B cell (primary cell): ENCODE measurements at regions not wholly inside any gene's neighbourhood (a gene's known extent, or its start where the extent isn't known, plus 50 kb on each side); places are given as distances from the start of the nearest gene placed in this dataset.

ENCODE experiments used
- ATAC-seq: fragments of 200-7000 bp; cut with Tn5 transposase; one replicate; pipeline ENCODE4 v1.10.0; 2021; ENCODE audit warnings: low read depth, mild to moderate bottlenecking, moderate number of reproducible peaks, moderate library complexity
- CTCF ChIA-PET: fragments of 350-600 bp; sonication (Branson Sonifier 250); formaldehyde crosslinking; loops from one replicate; lab custom pipeline; 2021; ENCODE audit warnings: antibody characterized with exemption, inconsistent platforms; lab: Charles Lee
- POLR2A ChIA-PET: fragments of 350-600 bp; sonication (Branson Sonifier 250); formaldehyde crosslinking; loops from one replicate; lab custom pipeline; 2021; ENCODE audit warnings: antibody characterized with exemption; lab: Charles Lee
- DNase-seq: peaks from one replicate; pipeline ENCODE4 v3.0.0; 2013
- H2AFZ ChIP-seq: 2 replicates; pipeline ENCODE4 v1.6.1; 2012; ENCODE audit warnings: mild to moderate bottlenecking, low read depth, low read length; ENCODE audit not compliant: insufficient read depth, poor library complexity, severe bottlenecking
- H3K27ac ChIP-seq, 2 donors: 1 replicate in 1 of 2; 2 replicates in 1 of 2; pipeline ENCODE4 v1.5.1; 2012 to 2013; ENCODE audit warnings: low read length in 2 of 2, mild to moderate bottlenecking in 2 of 2, moderate library complexity in 1 of 2
- H3K27me3 ChIP-seq, 4 experiments: fragments of 200-600 bp in 1 of 4; sonication (generic) in 1 of 4; replicated peaks in 1 of 4; 1 replicate in 2 of 4; 2 replicates in 2 of 4; pipeline versions ENCODE4 v1.6.1 to v1.7.0; 2013 to 2016; ENCODE audit warnings: low read length in 3 of 4, mild to moderate bottlenecking in 2 of 4, mixed read lengths in 1 of 4, moderate library complexity in 1 of 4; ENCODE audit not compliant: insufficient read depth in 4 of 4, control insufficient read depth in 3 of 4; ENCODE audit errors: control extremely low read depth in 1 of 4
- H3K36me3 ChIP-seq, 2 experiments: replicated peaks in 1 of 2; 1 replicate in 1 of 2; 2 replicates in 1 of 2; pipeline versions ENCODE4 v1.6.1 to v1.7.1; 2013; ENCODE audit warnings: low read length in 1 of 2; ENCODE audit not compliant: insufficient read depth in 2 of 2, control insufficient read depth in 1 of 2; ENCODE audit errors: control extremely low read depth in 1 of 2, extremely low read depth in 1 of 2
- H3K4me1 ChIP-seq, 2 donors: fragments of 200-600 bp in 1 of 2; sonication (generic) in 1 of 2; 1 replicate in 1 of 2; 2 replicates in 1 of 2; pipeline versions ENCODE4 v1.5.1 to v1.6.1; 2013 to 2017; ENCODE audit warnings: low read length in 2 of 2; ENCODE audit not compliant: control insufficient read depth in 2 of 2, insufficient read depth in 2 of 2
- H3K4me2 ChIP-seq: replicated peaks from 2 replicates; pipeline ENCODE3; 2012; ENCODE audit warnings: mild to moderate bottlenecking, low read depth, low read length; ENCODE audit not compliant: poor library complexity, severe bottlenecking
- H3K4me3 ChIP-seq, 5 experiments: fragments of 200-600 bp in 1 of 5; sonication (generic) in 1 of 5; 1 replicate in 3 of 5; 2 replicates in 2 of 5; pipeline versions ENCODE4 v1.5.1 to v1.7.0; 2011 to 2016; ENCODE audit warnings: low read length in 4 of 5, mild to moderate bottlenecking in 4 of 5, low read depth in 2 of 5, control low read depth in 1 of 5, moderate library complexity in 1 of 5; ENCODE audit not compliant: insufficient read depth in 1 of 5; ENCODE audit errors: control extremely low read depth in 1 of 5, extremely low read depth in 1 of 5
- H3K79me2 ChIP-seq: fragments of 200-600 bp; sonication (generic); one replicate; pipeline ENCODE4 v1.6.0; 2016; ENCODE audit warnings: low read length; ENCODE audit not compliant: control insufficient read depth, insufficient read depth
- H3K9ac ChIP-seq: fragments of 200-600 bp; sonication (generic); 2 replicates; pipeline ENCODE4 v1.6.1; 2017; ENCODE audit warnings: mild to moderate bottlenecking, low read length, moderate library complexity
- H3K9me3 ChIP-seq, 3 donors: one replicate each; pipeline versions ENCODE4 v1.6.1 to v1.7.1; 2013; ENCODE audit warnings: low read length in 2 of 3; ENCODE audit not compliant: control insufficient read depth in 2 of 3, insufficient read depth in 1 of 3; ENCODE audit errors: control extremely low read depth in 1 of 3
- H4K20me1 ChIP-seq: 2 replicates; pipeline ENCODE4 v1.6.0; 2012; ENCODE audit warnings: mild to moderate bottlenecking, low read length; ENCODE audit not compliant: insufficient read depth, control insufficient read depth, poor library complexity, severe bottlenecking
- H3K27ac Mint-ChIP-seq: one replicate; pipeline ENCODE4 v1.8.0; 2021; ENCODE audit warnings: mixed read lengths
- H3K27me3 Mint-ChIP-seq: one replicate; pipeline ENCODE4 v1.8.0; 2021; ENCODE audit warnings: mixed read lengths
- H3K4me1 Mint-ChIP-seq: one replicate; pipeline ENCODE4 v1.8.0; 2021; ENCODE audit warnings: mixed read lengths
- H3K4me3 Mint-ChIP-seq: one replicate; pipeline ENCODE4 v1.8.0; 2021; ENCODE audit warnings: mixed read lengths
- H3K9me3 Mint-ChIP-seq: one replicate; pipeline ENCODE4 v1.8.0; 2022; ENCODE audit warnings: mixed read lengths; ENCODE audit not compliant: insufficient read depth
- CTCF ChIP-seq: fragments of 200-600 bp; IDR thresholded peaks from one replicate; pipeline ENCODE4 v1.8.0; 2022; ENCODE audit warnings: antibody characterized with exemption, mild to moderate bottlenecking
- EZH2 ChIP-seq: IDR thresholded peaks from 2 replicates; pipeline ENCODE4 v1.6.1; 2012; ENCODE audit warnings: borderline replicate concordance, low read depth, mild to moderate bottlenecking, moderate library complexity, low read length; ENCODE audit not compliant: insufficient read depth, poor library complexity, severe bottlenecking
- WGBS: methylation state at CpG from one replicate; pipeline ENCODE4 v1.1.5; 2013; ENCODE audit warnings: missing lambda C conversion rate; ENCODE audit not compliant: insufficient coverage; 5-methylcytosine and 5-hydroxymethylcytosine counted together
- intact Hi-C: fragments of 100-400 bp; cut with micrococcal nuclease; formaldehyde crosslinking; loops from one replicate; pipeline ENCODE4 v1.10.0; 2022

GRCh38 chr2:118190474-118190873, 102.2 kb downstream of the INSIG2 start:
- H3K4me1 ChIP-seq = peaks cover 0 to 7% of the 10 kb centered on the region in 2 donors
- TF ChIP-seq EZH2 = no peak
- no peak for TF ChIP-seq CTCF
- POLR2A ChIA-PET = no interaction called here
- H4K20me1 ChIP-seq = no peaks in the 10 kb centered on the region
- H3K27me3 ChIP-seq = peaks cover 0 to 3% (median 0%) of the 10 kb centered on the region in 4 experiments
- intact Hi-C loops = no loop called here
- no peak overlapping the region for H3K27ac ChIP-seq
- no peak overlapping the region for H3K4me2 ChIP-seq
- Mint-ChIP-seq H3K27ac (no peak overlapping the region), H3K27me3 (peaks cover 6% of the 10 kb centered on the region), H3K4me1 (peaks cover 12% of the 10 kb centered on the region), H3K4me3 (no peak overlapping the region), H3K9me3 (no peaks in the 10 kb centered on the region)
- no peak for DNase-seq
- CTCF ChIA-PET = no interaction called here
- no peak overlapping the region for H3K9ac ChIP-seq
- no peak for ATAC-seq
- H3K36me3 ChIP-seq = no peaks in the 10 kb centered on the region
- no peak overlapping the region for H3K4me3 ChIP-seq
- H2AFZ ChIP-seq = no peak overlapping the region
- no peaks in the 10 kb centered on the region for H3K79me2 ChIP-seq
- no peaks in the 10 kb centered on the region for H3K9me3 ChIP-seq

- H3K9ac ChIP-seq = peak overlapping the region; percentile 87
- peaks cover 17% of the 10 kb centered on the region for H3K4me1 Mint-ChIP-seq
Measured at GRCh38 chr2:118186858-118187254, 98.6 kb downstream of the INSIG2 start.

More at GRCh38 chr2:118186858-118187254, 98.6 kb downstream of the INSIG2 start:
- ChIA-PET POLR2A (interaction anchor here (1.1 kb wide), 1 partner anchor 37 kb away, joined by 4 read pairs; no protein-coding TSS in a partner anchor), CTCF (interaction anchor here (0.9 to 2.2 kb wide), 6 partner anchors 16 to 669 kb away, joined by 3 to 7 read pairs (median 4); no protein-coding TSS in a partner anchor)
- H2AFZ ChIP-seq = peak overlapping the region; percentile 99
- no peaks in the 10 kb centered on the region for H3K9me3 ChIP-seq
- peak overlapping the region; percentile 89 for H3K27ac Mint-ChIP-seq
- H3K4me3 Mint-ChIP-seq = peak overlapping the region; percentile 90
- DNase-seq = no peak
- no peak overlapping the region for H3K27ac ChIP-seq
- 100% methylated on average over 1 of the region's 5 CpGs for WGBS
- peaks cover 0 to 3% (median 2%) of the 10 kb centered on the region in 4 experiments for H3K27me3 ChIP-seq
- no peak for TF ChIP-seq EZH2
- TF ChIP-seq CTCF = no peak
- no peaks in the 10 kb centered on the region for H3K79me2 ChIP-seq
- peaks cover 6% of the 10 kb centered on the region for H3K27me3 Mint-ChIP-seq
- H3K4me2 ChIP-seq = peak overlapping the region; percentile 94
- ATAC-seq = no peak
- H3K4me3 ChIP-seq = peak overlapping the region in 3 of 5 experiments; percentile 60 to 90 (median 80)
- no peaks in the 10 kb centered on the region for H3K9me3 Mint-ChIP-seq
- intact Hi-C loops = loop anchor here (1.0 to 5.0 kb wide), 6 partner anchors 15 to 373 kb away; partner anchors contain the start of genes CCDC93, DDX18 and INSIG2
- peaks cover 0 to 14% of the 10 kb centered on the region in 2 donors for H3K4me1 ChIP-seq
- H3K36me3 ChIP-seq = no peaks in the 10 kb centered on the region
- no peaks in the 10 kb centered on the region for H4K20me1 ChIP-seq
